ENCODE measurements at regions not wholly inside any gene's neighbourhood (a gene's known extent, or its start where the extent isn't known, plus 50 kb on each side); places are given as distances from the start of the nearest gene placed in this dataset.

DNA sequence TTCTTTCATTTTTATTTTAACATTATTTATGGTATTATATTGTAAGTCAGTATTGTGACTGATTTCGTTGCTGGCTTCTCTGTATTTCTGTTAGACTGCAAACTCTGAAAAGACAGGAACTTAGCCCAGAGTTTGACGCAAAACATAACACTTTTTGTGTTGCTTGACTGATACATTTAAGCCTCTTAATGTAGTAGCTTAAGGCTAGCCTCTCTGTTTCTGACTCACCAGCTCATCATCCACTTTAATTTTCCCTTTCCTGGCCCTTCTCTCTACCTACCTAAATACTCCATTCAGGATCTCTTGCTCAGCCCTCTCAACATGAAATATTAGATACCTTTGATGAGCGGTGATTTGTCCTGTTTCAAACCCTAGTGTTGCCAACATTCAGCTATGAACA lies 420.6 kb downstream of the LRFN5 start:
- no peaks in the 10 kb centered on the region for H3K27me3 Mint-ChIP-seq
- ATAC-seq (ENCODE audit: low read depth) (no peak), DNase-seq (no peak)
- TF ChIP-seq, protein P1, sequence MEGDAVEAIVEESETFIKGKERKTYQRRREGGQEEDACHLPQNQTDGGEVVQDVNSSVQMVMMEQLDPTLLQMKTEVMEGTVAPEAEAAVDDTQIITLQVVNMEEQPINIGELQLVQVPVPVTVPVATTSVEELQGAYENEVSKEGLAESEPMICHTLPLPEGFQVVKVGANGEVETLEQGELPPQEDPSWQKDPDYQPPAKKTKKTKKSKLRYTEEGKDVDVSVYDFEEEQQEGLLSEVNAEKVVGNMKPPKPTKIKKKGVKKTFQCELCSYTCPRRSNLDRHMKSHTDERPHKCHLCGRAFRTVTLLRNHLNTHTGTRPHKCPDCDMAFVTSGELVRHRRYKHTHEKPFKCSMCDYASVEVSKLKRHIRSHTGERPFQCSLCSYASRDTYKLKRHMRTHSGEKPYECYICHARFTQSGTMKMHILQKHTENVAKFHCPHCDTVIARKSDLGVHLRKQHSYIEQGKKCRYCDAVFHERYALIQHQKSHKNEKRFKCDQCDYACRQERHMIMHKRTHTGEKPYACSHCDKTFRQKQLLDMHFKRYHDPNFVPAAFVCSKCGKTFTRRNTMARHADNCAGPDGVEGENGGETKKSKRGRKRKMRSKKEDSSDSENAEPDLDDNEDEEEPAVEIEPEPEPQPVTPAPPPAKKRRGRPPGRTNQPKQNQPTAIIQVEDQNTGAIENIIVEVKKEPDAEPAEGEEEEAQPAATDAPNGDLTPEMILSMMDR (IDR thresholded peaks at IDR 0.05), result no peak
- POLR2A ChIA-PET, result interaction anchor here (1.4 kb wide), 1 partner anchor 10 kb away, joined by 3 read pairs; no protein-coding TSS in a partner anchor
- intact Hi-C loops (cut with micrococcal nuclease), result no loop called here
- H3K27ac Mint-ChIP-seq, result peak overlapping the region; percentile 42
- CTCF ChIA-PET, result no interaction called here
- peaks cover 29% of the 10 kb centered on the region for H3K4me1 Mint-ChIP-seq
- no peak overlapping the region for H3K4me3 Mint-ChIP-seq
- H3K36me3 Mint-ChIP-seq (ENCODE audit: low read depth), result no peaks in the 10 kb centered on the region
- H3K9me3 Mint-ChIP-seq, result no peaks in the 10 kb centered on the region

DNA sequence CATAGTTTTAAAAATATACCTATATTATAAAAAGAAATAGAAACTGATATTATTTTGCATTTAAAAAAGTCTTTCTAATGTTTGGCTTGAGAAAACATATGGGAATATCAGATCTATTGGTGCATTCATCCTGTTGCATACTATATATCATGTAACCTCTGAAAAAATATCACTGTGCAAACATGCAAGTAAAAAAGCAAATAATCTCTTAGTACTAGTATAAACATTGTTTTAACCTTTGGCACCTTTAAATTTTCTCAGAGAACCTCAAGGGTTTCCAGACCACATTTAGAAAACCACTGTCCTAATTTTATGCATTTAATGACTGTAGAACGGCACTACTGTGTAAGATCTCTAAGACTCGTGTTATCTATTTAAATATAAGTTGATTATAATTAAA lies 416.8 kb downstream of the LRFN5 start:
- Mint-ChIP-seq H3K4me3 (no peak overlapping the region), H3K4me1 (peaks cover 39% of the 10 kb centered on the region), H3K27ac (no peak overlapping the region), H3K9me3 (peaks cover 4% of the 10 kb centered on the region), H3K27me3 (no peaks in the 10 kb centered on the region), H3K36me3 (ENCODE audit: low read depth) (no peaks in the 10 kb centered on the region)
- TF ChIP-seq, protein P1 (IDR thresholded peaks at IDR 0.05), result no peak
- DNase-seq (no peak), ATAC-seq (ENCODE audit: low read depth) (no peak)
- ChIA-PET POLR2A (no interaction called here), CTCF (no interaction called here)
- intact Hi-C loops (cut with micrococcal nuclease), result no loop called here

DNA sequence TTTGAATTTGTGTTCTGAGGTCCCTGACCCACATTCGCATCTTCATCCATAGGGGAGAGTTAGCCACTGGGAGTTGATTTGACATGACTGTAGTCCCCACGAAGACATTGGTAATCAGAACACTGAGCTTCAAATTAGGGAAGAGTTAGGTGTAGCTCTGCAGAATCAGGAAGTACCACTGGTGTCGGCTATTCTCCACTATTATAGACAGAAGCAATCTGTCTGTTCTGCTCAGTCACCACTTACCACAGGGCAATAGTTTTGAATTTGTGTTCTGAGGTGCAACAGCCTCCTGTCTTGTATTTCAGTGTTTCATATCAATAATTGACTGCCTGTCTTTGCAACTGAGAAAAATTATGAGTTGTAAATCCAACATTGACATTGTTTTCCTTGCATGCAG lies 407.6 kb downstream of the LRFN5 start:
- no peak for DNase-seq
- peaks cover 41% of the 10 kb centered on the region for H3K4me1 Mint-ChIP-seq
- ChIA-PET POLR2A (interaction anchor here (0.5 kb wide), 1 partner anchor 29 kb away, joined by 6 read pairs; no protein-coding TSS in a partner anchor), CTCF (no interaction called here)
- H3K27ac Mint-ChIP-seq, result peak overlapping the region; percentile 72
- H3K4me3 Mint-ChIP-seq, result peak overlapping the region; percentile 19
- H3K36me3 Mint-ChIP-seq (ENCODE audit: low read depth), result peaks cover 2% of the 10 kb centered on the region
- TF ChIP-seq, protein P1 (IDR thresholded peaks at IDR 0.05), result no peak
- H3K27me3 Mint-ChIP-seq, result no peaks in the 10 kb centered on the region
- intact Hi-C loops (cut with micrococcal nuclease), result no loop called here
- peak; percentile 74 for ATAC-seq (ENCODE audit: low read depth)
- H3K9me3 Mint-ChIP-seq, result no peaks in the 10 kb centered on the region

DNA sequence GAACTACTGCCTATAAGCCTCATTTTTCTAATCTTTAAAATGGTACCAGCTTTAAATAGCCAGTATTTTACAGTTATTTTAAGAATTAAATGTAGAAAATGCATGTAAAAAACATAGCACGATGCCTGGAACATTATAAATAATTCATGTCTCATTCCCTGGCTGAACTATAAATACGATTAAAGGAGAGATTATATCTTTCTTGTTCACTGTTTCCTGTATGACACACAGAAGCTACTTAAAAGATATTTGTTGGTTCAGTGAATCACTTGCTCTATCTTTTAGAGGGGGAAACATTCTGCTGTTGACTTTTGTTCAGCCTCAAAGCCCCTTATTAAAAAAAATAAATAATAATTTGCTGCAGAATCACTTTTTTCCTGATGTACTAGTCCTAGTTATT lies 406.9 kb downstream of the LRFN5 start:
- POLR2A ChIA-PET, result no interaction called here
- intact Hi-C loops (cut with micrococcal nuclease), result no loop called here

DNA sequence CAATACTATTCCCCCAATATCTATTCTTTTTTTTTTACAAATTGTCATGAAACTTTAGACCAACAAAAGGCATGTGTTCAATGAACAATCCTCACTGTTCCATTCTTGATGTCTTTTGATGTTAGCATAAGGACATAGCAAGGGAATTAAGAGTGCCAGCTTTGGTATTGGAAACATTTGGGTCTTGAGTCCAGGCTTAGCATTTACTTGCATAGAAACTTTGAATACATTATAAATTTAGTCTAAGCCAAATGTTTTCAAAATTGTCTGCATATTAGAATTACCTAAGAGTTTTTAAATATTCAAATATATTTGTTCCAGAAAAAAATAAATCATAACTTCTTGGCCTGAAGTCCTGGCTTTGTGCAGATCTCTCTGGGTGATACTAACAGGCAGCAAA lies 406.5 kb downstream of the LRFN5 start:
- H3K36me3 Mint-ChIP-seq (ENCODE audit: low read depth), result peaks cover 2% of the 10 kb centered on the region
- intact Hi-C loops (cut with micrococcal nuclease), result no loop called here
- no peak overlapping the region for H3K27ac Mint-ChIP-seq
- no peak for ATAC-seq (ENCODE audit: low read depth)
- H3K27me3 Mint-ChIP-seq, result no peaks in the 10 kb centered on the region
- H3K9me3 Mint-ChIP-seq, result no peaks in the 10 kb centered on the region
- H3K4me1 Mint-ChIP-seq, result peaks cover 32% of the 10 kb centered on the region
- ChIA-PET POLR2A (no interaction called here), CTCF (no interaction called here)
- TF ChIP-seq, protein P1 (IDR thresholded peaks at IDR 0.05), result no peak
- no peak for DNase-seq
- H3K4me3 Mint-ChIP-seq, result no peak overlapping the region

More for the DNA sequence above, 406.9 kb downstream of the LRFN5 start:
- no peak for ATAC-seq (ENCODE audit: low read depth)
- H3K4me3 Mint-ChIP-seq, result no peak overlapping the region
- peaks cover 35% of the 10 kb centered on the region for H3K4me1 Mint-ChIP-seq
- H3K36me3 Mint-ChIP-seq (ENCODE audit: low read depth), result peaks cover 2% of the 10 kb centered on the region
- no peak for DNase-seq
- no peak overlapping the region for H3K27ac Mint-ChIP-seq
- TF ChIP-seq, protein P1 (IDR thresholded peaks at IDR 0.05), result no peak
- H3K27me3 Mint-ChIP-seq, result no peaks in the 10 kb centered on the region
- CTCF ChIA-PET, result no interaction called here
- H3K9me3 Mint-ChIP-seq, result no peaks in the 10 kb centered on the region
